C4-2B (cell line): ENCODE measurements at regions not wholly inside any gene's neighbourhood (a gene's known extent, or its start where the extent isn't known, plus 50 kb on each side); places are given as distances from the start of the nearest gene placed in this dataset.

Experiments used
- CTCF ChIP-seq: fragments of 450-650 bp; conservative IDR thresholded peaks from 2 replicates; pipeline ENCODE4 v1.5.1; 2017; ENCODE audit warnings: mild to moderate bottlenecking
- ZFX ChIP-seq: fragments of 450-650 bp; IDR thresholded peaks from 2 replicates; pipeline ENCODE4 v1.6.1; 2017

DNA sequence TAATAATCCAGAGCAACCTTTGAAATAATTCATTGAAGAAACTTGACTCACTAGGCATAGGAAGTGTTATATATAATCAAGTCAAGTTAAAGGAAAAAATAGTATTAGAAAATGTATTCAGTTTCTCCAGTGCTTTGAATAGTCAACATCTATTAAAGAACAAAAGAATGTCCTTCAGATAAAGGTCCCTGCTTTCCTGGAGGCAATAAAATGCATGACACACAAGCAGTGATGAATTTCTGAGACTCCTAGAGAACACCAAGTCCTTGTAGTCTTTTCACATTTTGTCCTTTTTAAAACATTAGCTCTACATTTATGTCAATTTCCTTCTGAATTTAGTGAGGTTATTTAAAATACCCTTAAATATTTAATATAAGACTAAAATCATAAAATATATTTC, 695.5 kb downstream of the EPHA3 start:
- TF ChIP-seq CTCF, result no peak
- TF ChIP-seq ZFX, result no peak
